NCI-H146 (cell line): ENCODE measurements at regions not wholly inside any gene's neighbourhood (a gene's known extent, or its start where the extent isn't known, plus 50 kb on each side); places are given as distances from the start of the nearest gene placed in this dataset.

Experiments used
- DNase-seq: peaks from one replicate; lab custom pipeline; 2025; lab: John Stamatoyannopoulos, UW

GRCh38 chr12:61797266-61797665 lies 462.9 kb upstream of the USP15 start:
- DNase-seq: no peak

GRCh38 chr12:61798778-61799177 lies 461.4 kb upstream of the USP15 start:
- DNase-seq: no peak

DNA sequence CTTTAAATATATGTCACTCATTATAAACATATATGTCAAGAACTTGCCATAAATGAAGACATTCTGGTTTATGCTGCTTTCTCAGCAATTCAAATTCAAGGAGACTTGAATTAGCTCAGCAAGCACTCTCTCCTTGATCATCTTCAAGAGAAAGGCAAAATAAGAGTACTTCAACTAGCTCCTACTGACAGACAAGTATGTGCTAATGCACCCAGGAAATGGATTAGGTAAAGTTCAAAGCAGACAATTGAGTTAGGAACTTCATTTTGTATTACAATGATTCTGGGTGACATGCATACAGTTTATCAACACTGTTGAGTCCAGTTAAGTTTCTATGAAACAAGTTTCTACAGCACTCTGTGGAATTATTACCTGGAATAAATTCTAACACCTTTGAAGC lies 455.9 kb upstream of the USP15 start:
- no peak for DNase-seq

- DNase-seq: no peak
Observed at GRCh38 chr12:61808856-61809255, 451.3 kb upstream of the USP15 start.

DNA sequence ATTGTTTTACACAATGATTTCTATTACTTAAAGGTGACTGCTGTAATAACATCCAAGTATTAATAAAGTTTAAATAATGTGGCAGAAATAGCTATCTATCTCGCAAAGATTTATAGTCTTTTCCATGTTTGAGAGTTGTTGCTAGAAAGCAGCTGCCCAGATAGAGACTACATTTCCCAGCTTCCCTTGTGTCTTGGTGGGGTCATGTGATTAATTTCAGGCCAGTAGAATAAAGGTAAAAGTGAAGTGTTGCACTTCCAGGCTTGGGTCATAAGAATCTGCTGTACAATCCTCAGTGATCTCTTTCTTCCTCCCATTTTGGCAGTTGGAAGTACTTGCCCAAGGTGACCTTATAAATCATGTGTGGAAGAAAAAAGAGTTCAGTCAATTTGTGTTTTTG lies 449.7 kb upstream of the USP15 start:
- no peak for DNase-seq

- DNase-seq: no peak
Observed at GRCh38 chr12:61821381-61821780, 438.8 kb upstream of the USP15 start.

DNA sequence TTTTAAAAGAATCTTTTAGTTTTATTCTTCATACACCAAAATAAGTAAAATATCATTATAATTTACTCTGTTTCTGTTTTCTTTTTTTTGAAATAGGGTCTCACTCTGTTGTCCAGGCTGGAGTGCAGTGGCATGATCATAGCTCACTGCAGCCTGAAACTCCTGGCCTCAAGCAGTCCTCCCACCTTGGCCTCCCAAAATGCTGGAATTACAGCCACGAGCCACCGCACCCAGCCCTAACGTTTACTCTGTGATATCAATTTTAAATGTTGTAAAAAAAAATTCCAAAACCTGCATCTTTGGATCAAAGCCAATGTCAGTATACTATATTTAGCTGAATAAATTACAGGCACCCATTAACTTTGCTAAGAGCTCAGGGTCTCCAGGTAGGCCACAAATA lies 437.1 kb upstream of the USP15 start:
- no peak for DNase-seq

DNA sequence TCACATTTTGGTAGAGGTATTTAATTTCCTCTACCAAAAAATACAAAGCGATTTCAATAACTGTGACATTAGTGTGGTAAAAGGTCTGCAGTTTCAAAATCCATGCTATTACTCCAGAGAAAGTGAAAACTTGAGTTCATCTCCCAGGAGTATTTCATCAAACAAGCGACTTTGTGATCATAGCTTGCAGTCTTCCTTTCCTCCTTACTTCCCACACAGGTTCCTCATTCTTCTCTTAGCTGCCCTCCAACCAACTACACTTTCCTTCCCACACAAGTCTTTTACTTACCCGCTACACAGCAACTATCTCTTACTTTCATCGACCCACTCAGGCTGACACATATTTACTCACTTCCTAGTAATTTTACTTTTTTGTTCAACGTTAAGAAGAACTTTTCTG lies 413.4 kb upstream of the USP15 start:
- no peak for DNase-seq

DNA sequence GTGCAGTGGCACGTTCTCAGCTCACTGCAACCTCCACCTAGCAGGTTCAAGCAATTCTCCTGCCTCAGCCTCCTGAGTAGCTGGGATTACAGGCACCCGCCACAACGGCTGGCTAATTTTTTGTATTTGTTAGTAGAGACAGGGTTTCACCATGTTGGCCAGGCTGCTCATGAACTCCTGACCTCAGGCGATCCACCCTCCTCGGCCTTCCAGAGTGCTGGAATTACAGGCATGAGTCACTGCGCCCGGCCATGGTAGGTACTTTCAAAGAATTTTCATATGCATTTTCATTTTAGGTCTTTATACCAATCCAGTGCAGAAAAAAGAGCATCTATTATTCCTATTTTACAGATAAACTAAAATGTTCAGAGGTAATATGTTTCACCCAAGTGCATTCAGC lies 411.3 kb upstream of the USP15 start:
- DNase-seq: no peak

GRCh38 chr12:61853945-61854344 lies 406.3 kb upstream of the USP15 start:
- no peak for DNase-seq

DNA sequence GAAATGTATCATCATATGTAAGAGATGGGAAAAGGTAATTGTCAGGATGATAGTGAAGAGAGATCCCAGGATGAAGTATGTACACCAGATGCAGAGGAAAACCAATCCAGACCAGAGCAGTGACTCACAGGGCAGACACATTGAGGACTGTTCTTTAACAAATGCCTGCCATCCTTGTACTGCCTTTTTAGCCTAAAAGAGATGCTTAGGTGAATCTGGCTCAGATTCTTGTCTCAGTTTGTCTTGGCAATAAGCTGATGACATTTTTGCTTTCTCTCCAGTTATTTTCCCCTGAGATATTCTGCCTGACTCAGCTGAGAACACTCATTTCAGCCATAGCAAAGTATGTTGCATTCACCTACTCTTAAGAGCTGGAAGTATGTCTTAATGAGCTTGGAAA lies 405.3 kb upstream of the USP15 start:
- DNase-seq: no peak

DNA sequence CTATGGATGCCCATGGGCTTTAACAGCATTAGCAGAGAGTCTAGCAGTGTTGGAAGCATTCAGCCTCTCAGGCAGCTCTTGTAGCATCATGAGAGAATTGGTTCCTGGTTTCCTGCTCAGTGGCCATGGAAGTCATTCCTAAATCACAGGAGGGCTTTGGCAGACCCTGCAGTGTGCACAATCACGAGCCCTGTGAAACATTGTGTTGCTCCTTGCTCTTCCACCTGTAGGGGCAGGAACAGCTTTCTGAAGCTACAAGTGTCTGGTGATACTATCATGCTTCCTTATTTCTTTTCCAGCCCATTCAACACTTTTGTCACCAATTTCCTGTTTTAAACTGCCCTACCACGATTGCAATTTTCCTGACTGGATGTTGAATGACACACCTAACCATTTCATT lies 402.2 kb upstream of the USP15 start:
- no peak for DNase-seq

DNA sequence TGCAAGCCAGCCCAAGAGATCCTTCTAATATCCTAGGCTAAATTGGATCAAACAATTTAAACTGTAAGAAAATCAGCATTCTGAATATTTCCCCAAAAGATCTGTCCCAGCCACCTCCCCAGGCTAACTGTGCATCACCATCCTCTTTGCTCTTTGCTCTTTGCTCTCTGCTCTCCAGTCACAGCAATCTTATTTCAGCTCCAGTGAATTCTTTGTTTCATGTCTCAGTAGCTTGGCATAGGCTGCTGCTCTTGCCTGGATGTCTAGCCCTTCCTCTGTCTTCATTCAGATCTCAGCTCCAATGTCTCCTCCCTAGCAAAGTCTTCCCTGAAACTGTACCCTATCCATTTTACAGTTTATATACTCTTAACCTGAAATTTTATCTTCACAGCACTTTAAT lies 399.8 kb upstream of the USP15 start:
- no peak for DNase-seq

GRCh38 chr12:61862986-61863385 lies 397.2 kb upstream of the USP15 start:
- no peak for DNase-seq

DNA sequence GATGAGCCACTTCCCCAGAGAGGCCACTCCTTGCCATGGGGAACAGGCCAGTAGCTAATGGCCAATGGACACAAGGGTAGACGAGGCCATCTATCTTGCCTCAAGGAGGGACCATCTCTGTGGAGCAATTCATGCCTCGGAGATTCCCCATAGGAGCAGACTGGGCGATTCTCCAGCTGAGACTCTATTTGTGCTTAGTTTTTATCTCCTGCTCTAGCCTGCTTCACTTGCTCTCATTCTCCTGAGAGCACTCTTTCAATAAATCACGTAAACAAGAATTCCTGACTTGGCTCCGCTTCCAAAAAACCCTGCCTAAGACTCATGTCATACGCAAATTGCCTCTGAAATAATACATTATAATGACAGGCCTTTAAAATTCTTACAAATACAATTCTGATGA lies 396.4 kb upstream of the USP15 start:
- no peak for DNase-seq

DNA sequence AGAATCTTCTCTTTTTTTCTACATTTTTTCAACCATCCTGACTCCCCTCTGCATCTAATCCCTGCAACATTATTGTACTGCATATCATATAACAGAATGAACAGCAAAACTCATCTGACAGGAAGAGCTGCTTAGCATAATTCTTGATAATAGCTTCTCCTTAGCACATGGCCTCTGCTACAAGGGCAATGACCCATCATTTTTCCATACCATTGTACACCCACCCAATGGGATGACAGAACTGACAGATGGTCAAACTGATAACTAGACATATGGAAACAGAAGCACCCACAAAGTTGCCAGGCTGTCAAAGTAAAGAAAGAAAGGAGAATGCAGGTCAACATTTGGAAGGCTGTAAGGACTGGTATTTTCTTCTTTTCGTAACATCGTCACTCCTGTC lies 390.4 kb upstream of the USP15 start:
- DNase-seq: no peak

DNA sequence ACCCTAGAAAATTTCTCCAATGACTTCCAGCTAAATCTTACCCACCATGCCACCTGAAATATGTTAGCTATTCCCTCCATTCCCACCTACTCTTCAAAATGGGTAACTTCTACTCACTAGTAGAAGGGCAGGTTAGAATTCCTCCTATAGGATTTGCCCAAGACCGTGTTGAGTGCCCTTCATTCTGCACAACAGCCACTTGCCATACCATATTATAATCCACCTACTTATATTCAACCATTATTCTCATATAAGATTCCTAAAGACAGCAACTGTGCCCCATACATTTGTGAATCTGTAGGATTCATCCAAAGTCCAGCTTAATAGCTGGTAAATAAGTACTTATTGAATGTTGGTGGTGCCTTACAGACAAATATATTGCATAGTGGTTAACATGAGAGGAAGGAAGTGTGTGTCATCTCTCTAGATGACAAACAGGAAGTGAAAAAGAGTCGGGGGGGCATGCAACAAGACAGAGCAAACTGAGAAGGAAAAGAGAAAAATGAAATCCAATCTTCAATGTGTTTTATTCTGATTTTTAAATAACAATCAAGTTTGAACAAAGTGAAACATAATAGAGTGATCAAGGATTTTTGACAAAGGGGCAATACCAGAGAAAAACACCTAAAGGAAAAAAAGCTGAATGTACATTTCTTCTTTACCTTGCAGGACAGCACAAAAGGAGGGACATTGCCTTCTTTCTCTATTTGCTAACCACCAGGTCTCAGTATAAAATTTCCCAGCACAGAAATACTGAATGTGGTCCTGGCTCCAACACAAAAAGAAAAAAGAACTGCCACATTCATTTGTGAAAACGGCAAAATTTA lies 389.3 kb upstream of the USP15 start:
- no peak for DNase-seq

GRCh38 chr12:61871485-61871810 lies 388.8 kb upstream of the USP15 start:
- DNase-seq: no peak

- no peak for DNase-seq
Observed at GRCh38 chr12:61879229-61879628, 381.0 kb upstream of the USP15 start.

GRCh38 chr12:61880186-61880585 lies 380.0 kb upstream of the USP15 start:
- no peak for DNase-seq

DNA sequence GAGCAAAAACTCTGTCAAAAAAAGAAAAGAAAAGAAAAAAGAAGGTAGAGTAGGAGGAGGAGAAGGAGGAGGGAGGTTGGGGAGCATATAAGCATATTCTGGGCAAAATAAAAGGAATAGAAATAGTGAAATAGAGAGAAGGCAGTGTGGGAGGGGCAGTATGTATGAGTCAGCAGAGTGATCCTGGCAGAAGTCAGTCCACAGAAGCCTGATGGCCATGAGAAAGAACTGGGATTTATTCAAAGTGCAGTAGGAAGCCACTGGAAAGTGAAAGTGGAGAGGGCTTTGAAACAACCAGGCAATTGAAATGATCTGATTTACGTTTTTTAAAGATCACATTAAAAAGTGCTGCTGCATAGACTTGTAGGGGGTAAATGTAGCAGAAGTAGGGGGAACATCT lies 368.6 kb upstream of the USP15 start:
- DNase-seq: no peak

DNA sequence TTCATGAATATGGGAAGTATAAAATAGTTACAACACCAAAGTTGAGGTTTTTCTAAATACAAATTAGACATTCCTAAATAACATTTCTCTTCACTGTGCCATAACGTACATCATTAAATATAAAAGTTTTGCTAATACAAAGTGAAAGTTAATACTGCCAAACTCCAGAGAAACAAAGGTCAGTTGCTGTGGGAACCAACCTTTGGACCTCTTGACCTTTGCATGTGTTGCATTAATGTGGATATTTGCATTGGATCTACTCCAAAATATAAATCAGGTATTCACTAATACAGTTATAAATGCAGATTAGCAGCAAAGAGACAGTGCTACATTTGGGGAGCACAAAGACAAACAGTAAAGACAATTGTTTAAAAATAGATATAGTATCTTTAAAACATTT lies 366.0 kb upstream of the USP15 start:
- no peak for DNase-seq

DNA sequence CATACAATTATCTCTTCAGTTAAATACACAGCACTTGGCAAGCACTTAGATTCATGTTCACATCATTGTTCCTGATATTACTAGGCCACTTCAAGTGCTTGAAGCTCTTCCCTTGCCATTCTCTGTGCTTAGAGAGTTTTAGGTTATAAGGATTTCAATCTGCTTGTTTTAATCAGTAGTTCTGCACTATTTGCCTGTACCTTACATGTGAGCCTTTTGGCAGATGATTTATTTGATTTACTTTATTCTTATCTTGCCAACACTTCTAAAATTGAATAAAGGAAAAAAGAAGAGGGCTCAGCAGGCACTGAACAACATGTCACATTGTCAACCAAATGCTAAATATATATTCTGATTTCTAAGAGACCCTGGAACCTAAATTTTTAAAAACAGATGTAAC lies 363.8 kb upstream of the USP15 start:
- DNase-seq: no peak

- DNase-seq: no peak
Observed at GRCh38 chr12:61902403-61902802, 357.8 kb upstream of the USP15 start.

GRCh38 chr12:61911113-61911512 lies 349.1 kb upstream of the USP15 start:
- no peak for DNase-seq
